GM19372 (cell line): ENCODE measurements at regions not wholly inside any gene's neighbourhood (a gene's known extent, or its start where the extent isn't known, plus 50 kb on each side); places are given as distances from the start of the nearest gene placed in this dataset.
"Not testable (repeated sequence)": the region's sequence is repeated elsewhere in the genome, so short reads cannot be mapped to it uniquely, and the experiment has no call there.

ENCODE experiments used
- ATAC-seq: cut with Tn5 transposase; IDR thresholded peaks from one replicate; pipeline ENCODE4 v1.9.1; 2021; ENCODE audit warnings: mild to moderate bottlenecking, low read depth, moderate library complexity; ENCODE audit not compliant: unreplicated experiment

DNA sequence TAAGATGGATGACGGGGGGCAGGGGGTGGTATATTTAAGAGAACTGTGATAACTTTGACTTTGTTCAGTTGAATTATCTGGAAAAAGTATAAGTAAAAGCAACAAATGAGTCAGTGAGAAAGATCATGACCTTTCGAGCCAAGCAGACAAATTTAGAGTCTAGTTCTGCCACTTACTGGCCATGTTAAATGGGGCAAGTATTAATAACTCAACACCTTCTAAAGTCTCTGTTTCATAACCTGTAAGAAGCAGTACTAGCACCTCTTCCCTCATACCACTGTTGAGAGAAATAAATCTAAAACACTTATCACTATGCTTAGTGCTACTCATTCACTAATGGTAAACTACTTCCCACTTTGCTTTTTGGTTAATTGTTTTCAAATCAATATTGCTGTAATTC, 604.4 kb upstream of the LRRN3 start:
- no peak for ATAC-seq

DNA sequence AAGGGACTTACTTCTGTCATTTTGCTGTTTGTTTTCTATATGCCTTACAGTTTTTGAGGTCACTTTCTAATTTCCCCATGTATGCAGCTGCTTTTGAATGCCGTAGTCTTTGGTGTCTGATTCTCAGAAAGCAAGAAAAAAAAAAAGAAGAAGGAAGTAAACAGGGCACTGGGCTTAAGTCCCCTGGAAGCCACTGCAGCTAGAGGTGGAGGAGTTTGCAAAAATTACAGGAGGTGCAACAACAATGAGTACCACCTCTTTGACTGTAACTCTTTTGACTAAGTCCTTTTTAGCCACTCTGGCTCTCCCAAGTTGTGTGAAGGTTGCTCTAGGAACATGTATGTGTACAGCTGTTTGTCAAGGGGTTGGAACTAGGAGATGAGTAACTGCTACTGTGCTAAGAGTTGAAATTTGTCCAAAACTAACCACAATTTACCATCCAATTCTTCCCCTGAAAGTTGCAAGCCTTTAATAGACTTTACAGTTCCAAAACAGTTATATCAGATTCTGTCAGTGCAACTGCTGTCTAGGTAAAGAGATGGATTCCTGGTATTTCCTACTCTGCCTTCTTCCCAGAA, 588.0 kb upstream of the LRRN3 start:
- no peak for ATAC-seq

DNA sequence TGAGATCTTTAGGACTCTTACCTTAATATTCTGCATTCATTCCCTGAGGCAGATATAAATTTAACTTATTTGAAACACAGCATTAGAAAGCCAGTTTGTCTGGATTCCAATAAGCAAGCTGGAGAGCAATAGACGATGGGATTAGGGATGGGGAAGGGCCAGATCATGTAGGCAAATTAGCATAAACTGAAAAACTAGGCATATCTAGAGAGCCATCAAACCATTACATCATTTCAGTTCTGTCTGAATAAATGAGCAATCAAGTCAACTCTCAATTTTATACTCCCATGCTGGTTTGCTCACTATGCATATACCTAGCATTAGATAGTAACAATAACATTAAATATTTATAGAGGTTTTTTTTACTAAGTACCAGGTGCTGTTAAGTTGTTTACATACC, 583.6 kb upstream of the LRRN3 start:
- no peak for ATAC-seq

DNA sequence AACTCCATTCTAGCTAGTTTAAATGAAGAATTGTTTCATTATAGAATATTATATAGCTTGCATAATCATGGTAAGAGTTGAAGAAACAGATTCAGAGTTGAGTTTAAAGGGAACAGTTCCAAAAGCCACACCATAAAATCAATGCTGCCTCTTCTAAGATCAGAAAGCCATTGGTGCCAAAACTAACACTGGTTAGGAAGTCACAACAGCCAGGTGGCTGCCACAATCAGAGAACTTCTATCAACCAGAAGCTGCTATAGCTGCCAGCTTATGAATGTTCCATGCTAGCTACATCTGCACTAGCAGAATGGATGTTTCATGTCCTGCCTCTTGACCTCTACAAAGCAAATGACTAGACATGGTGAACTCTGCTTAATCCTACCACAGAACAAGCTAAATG, 583.1 kb upstream of the LRRN3 start:
- no peak for ATAC-seq

DNA sequence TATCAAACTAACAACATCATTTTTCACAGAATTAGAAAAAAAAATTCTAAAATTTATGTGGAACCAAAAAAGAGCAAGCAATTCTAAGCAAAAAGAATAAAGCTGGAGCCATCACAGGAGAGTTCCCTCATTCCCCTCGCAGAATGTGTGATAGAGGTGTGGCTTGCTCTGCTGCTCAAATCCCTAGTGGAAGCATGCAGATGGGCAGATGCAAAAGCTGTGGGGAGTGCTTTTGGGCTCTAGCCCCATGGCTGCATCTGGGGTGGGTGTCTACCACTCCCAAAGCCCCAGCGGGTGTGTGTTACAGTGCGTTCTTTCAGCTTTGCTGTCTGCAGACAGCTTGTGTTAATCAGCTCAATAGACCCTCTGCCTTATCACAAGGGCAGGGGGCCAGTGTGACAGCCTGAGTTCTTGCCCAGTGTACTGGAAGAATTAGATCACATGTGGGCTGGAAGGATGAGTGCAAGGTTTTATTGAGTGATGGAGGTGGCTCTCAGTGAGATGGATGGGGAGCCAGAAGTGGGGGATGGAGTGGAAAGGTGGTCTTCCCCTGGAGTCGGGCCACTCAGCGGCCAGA, 575.9 kb upstream of the LRRN3 start:
- ATAC-seq = not testable (repeated sequence)

DNA sequence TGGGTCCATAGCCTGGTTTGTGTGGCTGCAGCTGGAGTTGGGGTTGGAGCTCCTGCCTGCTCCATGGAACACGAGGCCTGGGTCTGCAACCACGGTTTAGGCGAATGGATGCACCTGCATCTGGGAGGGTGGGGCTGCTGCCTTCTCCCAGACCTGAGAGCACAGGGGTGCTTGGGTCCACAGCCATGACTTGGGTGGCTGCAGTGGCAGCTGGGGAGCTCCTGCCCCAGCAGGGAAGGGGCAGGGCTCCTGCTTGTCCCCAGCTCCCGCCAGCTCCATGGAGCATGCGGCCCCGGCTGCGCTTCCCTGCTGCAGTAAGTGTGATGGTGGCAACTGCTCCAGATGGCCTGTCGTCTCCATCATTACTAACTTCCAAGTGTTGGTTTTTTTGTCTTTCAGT, 571.1 kb upstream of the LRRN3 start:
- no peak for ATAC-seq

DNA sequence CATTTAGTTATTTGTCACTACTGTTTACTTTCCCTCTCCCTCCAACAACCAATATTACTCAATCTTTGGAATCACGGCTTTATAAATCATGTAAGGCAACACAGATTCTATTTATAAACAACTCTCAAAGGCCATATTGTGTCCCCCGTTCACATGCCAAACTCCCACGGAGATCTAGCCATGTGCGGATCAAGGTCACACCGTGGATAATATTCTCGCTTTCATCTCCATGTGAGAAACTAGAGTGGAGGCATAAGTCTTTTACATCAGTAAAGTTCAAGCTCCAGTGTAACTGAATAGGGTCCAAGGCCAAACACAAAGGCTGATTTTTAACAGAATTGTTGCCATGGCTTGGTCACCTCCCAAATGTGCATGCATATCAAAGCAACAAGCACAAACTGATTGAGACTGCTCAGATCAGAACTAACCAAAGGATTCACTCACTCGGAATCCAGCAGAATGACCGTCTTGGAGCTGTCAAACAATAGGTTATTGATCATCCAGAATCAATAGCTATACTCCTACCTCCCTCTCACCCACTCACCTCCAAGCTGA, 569.5 kb upstream of the LRRN3 start:
- ATAC-seq = no peak

DNA sequence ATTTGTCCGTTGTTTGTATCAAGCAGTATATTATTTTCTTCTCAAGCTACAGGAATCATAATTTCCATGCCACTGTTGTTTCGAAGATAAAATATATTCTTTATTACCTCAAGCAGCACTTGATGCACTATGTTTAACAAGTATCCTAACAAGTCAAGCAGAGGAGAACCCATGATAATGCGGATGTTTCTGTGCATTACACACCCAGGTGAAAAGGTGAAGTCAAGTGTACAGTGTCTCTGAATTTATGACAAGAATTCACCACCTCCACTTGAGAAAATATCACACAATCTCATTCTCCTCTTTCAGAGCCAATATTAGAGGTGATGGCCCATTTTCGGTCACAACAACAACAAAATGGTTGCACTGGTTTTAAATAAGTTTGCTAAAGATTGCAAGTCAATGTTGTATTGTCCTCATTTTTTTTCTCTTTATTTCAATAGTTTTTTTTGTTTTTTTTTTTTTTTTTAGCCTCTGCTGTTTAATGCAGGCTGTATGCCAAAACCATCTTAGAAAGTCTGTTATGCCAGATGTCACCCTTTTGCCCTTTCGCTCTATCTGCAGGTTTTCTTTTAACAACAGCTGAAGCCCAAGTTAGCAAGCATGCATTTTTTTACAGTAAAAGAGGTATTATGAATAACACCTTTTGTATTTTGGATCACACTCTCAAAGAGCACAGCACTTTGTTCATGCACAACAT, 568.7 kb upstream of the LRRN3 start:
- no peak for ATAC-seq

DNA sequence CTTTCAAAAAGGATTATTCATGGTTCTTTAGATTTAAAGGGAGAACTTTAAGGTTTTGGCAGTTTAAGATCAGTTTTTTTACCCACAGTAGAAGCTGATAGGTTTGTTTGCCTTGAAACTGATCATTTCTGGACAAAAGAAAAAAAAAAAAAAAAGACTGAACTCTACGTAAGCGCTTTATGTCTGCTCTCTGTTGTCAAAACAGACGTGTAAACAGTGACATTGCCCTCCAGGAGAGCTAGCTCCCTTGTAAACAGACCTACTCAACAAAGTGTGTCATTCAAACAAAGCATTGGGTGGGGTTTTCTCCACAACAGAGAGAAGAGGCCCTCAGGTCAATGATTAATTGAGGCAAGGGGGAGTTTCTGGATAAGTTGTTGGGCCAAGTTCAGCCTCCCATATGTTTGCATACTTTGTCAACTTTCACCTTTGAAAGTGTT, 568.1 kb upstream of the LRRN3 start:
- no peak for ATAC-seq

DNA sequence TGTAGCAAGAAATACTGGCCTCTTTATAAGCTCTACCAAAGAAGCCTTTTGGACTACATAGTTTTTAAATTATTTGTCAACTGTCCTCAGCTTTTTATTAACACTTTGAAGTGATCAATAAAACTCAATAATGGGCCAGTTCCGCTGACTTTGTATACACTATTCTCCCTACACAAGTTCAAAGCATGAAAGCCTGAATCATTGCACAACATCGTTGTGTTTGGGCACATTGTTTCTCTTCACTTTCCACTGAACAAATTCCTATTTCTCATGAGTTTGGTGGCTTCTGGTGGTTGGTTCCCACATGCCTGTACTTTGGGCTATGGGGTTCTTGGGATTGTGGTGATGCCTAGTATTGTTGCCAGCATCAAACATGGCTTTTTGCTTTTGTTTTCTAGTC, 561.8 kb upstream of the LRRN3 start:
- no peak for ATAC-seq

DNA sequence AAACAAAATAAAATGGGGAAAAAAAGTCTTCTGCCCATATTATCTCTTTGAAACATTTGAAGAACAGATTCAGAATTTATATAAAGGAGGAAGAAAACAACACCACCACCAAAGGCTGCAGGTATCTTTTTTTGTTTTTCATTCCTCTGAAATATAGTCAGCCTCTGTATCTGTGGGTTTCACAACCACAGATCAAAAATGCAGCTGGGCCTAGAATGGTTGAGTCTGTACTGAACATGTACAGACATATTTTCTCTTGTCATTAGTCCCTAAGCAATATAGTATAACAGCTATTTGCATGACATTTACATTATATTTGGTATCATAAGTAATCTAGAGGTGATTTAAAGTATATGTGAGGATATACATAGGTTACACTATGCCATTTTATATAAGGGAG, 559.7 kb upstream of the LRRN3 start:
- ATAC-seq = no peak

DNA sequence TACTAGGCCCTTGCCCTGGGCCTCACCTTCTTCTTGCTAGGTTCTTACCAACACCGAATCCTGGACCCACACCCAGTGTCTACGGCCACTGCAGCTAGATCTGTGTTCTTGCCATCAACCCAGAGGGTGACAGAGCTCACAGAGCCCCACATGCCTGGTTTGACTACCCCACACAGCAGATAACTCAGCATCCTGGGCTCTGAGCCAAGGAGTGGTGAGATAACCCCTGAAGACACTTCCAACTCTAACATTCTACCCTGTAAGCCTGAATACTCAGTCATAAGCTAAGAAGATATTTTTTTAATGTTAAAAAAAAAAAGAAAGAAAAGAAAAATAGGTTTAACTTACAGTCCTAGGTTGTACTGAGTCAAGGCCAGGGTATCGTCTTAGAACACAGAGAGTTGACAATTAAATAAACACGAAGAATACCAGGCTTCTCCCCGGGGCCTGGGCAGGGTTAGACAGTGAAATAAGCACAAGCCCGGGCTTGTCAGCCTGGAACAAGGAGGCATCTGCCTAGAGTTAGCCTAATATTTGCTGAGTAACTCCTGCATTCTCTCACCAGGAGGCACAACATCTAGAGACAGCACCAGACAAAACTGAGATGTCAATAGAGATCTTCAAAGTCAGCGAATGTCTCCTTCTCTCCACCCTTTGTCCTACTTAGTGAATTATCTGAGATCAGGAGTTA, 556.5 kb upstream of the LRRN3 start:
- ATAC-seq = no peak

DNA sequence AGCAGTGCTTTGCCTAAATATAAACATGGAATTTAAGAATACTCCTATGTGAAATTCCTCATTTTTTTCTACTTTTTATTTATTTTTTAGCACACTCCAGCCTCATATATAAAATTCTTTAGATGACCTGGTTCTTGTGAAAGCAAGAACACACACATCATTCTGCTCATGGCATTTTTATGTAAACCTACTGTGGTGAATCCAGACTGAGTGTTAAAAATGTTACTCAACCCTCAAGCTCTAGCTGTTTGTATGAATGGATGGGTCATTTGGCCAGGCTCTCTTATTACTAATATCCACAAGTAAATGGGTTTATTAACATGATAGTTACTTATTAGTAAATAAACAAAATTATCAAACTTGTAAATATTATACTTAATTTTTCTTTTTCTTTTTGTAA, 551.7 kb upstream of the LRRN3 start:
- ATAC-seq = no peak

DNA sequence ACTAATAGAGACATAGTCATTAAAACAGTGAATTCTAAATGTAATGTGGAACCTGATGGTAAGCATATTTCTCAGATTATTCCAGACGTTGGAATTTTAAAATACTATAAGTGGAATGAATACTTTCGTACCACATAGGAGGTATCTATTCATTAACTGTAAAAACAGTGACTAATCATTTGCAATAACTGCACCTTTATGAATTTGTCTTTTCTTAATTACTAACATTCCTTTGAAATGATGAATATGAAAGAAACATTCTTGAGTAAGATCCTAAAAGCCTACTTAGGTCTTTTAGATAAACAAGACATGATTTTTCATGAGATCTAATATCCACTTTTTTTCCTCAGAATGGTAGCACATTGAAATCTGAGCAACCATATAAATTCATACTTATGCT, 549.0 kb upstream of the LRRN3 start:
- no peak for ATAC-seq

DNA sequence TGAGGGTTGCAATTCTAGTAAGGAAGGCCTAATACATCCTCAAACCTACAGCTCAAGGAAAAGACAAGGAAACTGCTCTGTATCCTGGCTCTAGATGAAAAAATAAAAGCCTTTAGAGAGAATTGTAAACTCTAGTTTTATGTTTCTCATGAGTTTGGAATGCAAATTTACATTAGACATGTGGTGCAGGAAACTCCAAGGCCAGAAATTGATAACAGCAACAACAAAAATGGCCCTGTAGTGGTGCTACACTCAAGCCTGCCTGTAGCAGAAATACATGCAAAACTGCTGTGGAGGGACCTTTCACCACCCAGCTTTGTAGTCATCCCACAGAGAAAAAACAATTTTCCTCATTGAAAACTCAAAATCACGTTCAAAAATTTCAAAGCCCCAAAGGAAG, 546.7 kb upstream of the LRRN3 start:
- no peak for ATAC-seq

DNA sequence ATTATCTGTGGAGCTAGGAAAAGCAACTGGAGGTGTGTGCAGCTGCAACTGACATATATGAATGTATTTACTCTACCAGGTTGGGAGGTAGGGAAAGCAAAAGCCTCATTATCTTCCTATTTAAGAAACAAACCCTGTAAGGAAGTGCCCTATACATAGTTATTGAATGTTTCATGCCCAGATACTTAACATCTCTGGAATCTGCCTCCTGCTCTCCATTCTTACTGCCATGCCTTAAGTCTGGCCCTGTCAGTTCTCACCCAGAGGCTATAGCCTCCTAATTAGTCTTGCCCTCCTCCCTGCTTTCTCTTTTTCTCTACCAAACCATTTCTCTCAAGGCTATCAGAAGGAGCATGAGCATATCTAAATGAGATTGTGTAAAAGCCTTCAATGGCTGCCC, 542.6 kb upstream of the LRRN3 start:
- ATAC-seq = no peak

DNA sequence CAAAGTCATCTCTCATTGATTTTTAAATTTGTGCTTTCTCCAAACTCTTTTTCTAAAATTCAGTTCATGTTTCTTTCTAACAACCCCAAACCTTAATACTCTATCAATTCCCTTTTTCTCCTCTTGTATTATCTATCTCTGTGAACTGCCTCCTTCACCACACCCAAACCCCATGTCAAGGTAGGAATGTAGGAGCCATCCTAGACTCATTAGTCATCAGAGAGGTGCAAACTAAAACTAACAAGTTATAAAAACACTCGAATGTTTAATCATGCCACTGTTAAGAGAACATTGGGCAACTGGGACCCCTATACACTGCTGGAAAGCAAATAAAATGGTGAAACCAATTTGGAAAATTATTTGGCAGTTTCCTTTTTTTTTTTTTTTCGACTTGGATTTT, 533.8 kb upstream of the LRRN3 start:
- no peak for ATAC-seq

DNA sequence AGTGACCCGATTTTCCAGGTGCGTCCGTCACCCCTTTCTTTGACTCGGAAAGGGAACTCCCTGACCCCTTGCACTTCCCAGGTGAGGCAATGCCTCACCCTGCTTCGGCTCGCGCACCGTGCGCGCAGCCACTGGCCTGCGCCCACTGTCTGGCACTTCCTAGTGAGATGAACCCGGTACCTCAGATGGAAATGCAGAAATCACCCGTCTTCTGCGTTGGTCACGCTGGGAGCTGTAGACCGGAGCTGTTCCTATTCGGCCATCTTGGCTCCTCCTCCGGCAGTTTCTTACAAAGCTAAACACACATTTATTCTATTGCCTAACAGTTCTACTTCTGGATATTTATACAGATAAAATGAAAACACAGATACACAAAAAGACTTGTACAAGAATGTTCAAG, 527.6 kb upstream of the LRRN3 start:
- ATAC-seq = not testable (repeated sequence)

DNA sequence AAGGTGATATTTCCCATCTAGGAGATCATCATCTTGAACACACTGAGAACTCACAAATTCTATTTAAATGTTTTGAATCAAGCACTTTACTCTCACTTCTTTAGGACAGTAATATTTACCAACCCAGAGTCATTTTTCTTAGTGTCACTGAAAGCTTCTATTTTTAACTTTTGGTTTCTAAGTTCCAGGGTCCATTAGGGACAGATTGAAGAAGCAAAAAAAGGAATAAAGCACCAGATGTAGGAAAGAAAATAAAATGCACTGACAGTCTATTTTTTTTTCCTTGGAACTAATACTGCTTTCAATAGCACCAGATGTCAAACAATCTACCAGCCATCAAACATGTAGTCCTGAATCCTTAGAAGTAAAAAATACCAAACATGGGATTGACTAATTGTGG, 526.7 kb upstream of the LRRN3 start:
- ATAC-seq = no peak

DNA sequence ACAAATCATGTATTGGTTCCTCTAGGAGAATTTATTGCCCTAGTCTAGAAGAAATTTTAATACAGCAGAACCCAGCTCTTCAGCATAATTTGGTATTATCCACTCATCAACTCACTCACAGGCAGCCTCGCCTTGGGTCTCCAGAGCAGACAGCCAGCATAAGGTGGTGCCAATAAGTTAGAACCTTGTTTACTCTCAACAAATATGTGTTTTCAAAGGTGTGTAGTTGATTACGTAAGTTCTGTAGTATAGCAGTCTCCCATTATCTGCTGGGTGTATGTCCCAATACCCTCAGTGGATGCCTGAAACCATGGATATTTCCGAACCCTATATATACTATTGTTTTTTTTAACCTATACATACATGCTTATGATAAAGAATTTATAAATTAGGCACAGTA, 522.5 kb upstream of the LRRN3 start:
- no peak for ATAC-seq

DNA sequence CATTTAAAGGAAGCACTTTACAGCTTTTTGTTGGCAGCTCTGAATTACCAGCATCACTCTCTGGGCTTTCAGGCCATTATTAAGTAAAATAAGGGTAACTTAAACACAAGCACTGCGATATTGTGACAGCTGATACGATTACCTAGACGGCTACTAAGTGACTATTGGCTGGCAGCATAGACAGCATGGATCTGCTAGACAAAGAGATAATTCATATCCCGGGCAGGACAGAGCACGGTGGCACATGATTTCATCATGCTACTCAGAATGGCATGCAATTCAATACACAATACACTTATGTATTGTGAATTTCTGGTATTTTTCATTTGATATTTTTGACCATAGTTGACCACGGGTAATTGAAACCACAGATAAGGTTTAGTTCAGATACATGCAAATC, 522.0 kb upstream of the LRRN3 start:
- ATAC-seq = no peak
